A673 (cell line): ENCODE measurements at regions not wholly inside any gene's neighbourhood (a gene's known extent, or its start where the extent isn't known, plus 50 kb on each side); places are given as distances from the start of the nearest gene placed in this dataset.
"Not testable (repeated sequence)": the region's sequence is repeated elsewhere in the genome, so short reads cannot be mapped to it uniquely, and the experiment has no call there.

ENCODE experiments used
- BruUV-seq: library from RNA; stranded (reverse); fragments of 400-500 nt; replicated peaks from 2 replicates; lab custom pipeline; 2021; lab: Mats Ljungman, UMichigan
- CTCF ChIA-PET: fragments of 300-600 bp; sonication (Branson Sonifier 250); formaldehyde crosslinking; loops from one replicate; lab custom pipeline; 2022; ENCODE audit warnings: antibody characterized with exemption; lab: Charles Lee
- POLR2A ChIA-PET: fragments of 300-600 bp; sonication (Branson Sonifier 250); formaldehyde crosslinking; loops from one replicate; lab custom pipeline; 2022; ENCODE audit warnings: antibody characterized with exemption; ENCODE audit not compliant: low non-redundant PET; lab: Charles Lee
- DNase-seq: peaks from one replicate; pipeline ENCODE4 v3.0.0-alpha.2; 2015; ENCODE audit warnings: low spot score
- H3K27ac ChIP-seq: fragments of 200-600 bp; sonication (generic); 2 replicates; pipeline ENCODE4 v1.5.1; 2016; ENCODE audit warnings: mixed run types, low read depth, mild to moderate bottlenecking, mixed read lengths, antibody characterized with exemption, low read length; ENCODE audit not compliant: poor library complexity, severe bottlenecking
- H3K27me3 ChIP-seq: fragments of 200-600 bp; sonication (generic); replicated peaks from 2 replicates; pipeline ENCODE4 v1.6.1; 2017; ENCODE audit warnings: mixed run types, low read depth, mild to moderate bottlenecking, mixed read lengths, antibody characterized with exemption, low read length; ENCODE audit not compliant: insufficient read depth, poor library complexity
- H3K36me3 ChIP-seq: fragments of 200-600 bp; sonication (generic); 2 replicates; pipeline ENCODE4 v1.6.1; 2016; ENCODE audit warnings: mixed run types, mild to moderate bottlenecking, mixed read lengths, antibody characterized with exemption, low read length; ENCODE audit not compliant: insufficient read depth, poor library complexity, severe bottlenecking
- H3K4me1 ChIP-seq: fragments of 200-600 bp; sonication (generic); 2 replicates; pipeline ENCODE4 v1.6.1; 2017; ENCODE audit warnings: mixed run types, mild to moderate bottlenecking, mixed read lengths, antibody characterized with exemption, low read length; ENCODE audit not compliant: insufficient read depth, poor library complexity, severe bottlenecking
- H3K4me3 ChIP-seq: fragments of 200-600 bp; sonication (generic); 2 replicates; pipeline ENCODE4 v1.5.1; 2016; ENCODE audit warnings: low read depth, mixed run types, mild to moderate bottlenecking, mixed read lengths, low read length; ENCODE audit not compliant: poor library complexity, severe bottlenecking
- H3K9me3 ChIP-seq: fragments of 200-600 bp; sonication (generic); 2 replicates; pipeline ENCODE4 v1.6.1; 2016; ENCODE audit warnings: mixed run types, low read depth, mild to moderate bottlenecking, mixed read lengths, antibody characterized with exemption, low read length; ENCODE audit not compliant: poor library complexity, severe bottlenecking
- intact Hi-C: fragments of 100-400 bp; cut with micrococcal nuclease; formaldehyde crosslinking; loops from one replicate; pipeline ENCODE4 v1.10.0; 2022; ENCODE audit not compliant: unreplicated experiment

- H3K36me3 ChIP-seq, intact Hi-C loops, H3K9me3 ChIP-seq, H3K4me1 ChIP-seq, H3K27me3 ChIP-seq, DNase-seq, H3K4me3 ChIP-seq, BruUV-seq, POLR2A ChIA-PET, H3K27ac ChIP-seq, CTCF ChIA-PET: not testable (repeated sequence)
Observed at GRCh38 chr22:12279512-12280474, 3248.2 kb upstream of the OR11H1 start.

GRCh38 chr22:12284690-12285089 lies 3243.3 kb upstream of the OR11H1 start:
- intact Hi-C loops, H3K9me3 ChIP-seq, H3K27ac ChIP-seq, BruUV-seq, CTCF ChIA-PET, H3K4me1 ChIP-seq, H3K4me3 ChIP-seq, H3K27me3 ChIP-seq, H3K36me3 ChIP-seq, POLR2A ChIA-PET: not testable (repeated sequence)
- DNase-seq = peak; percentile 0

- CTCF ChIA-PET, H3K27me3 ChIP-seq, H3K9me3 ChIP-seq, H3K27ac ChIP-seq, POLR2A ChIA-PET, H3K4me3 ChIP-seq, H3K36me3 ChIP-seq, DNase-seq, intact Hi-C loops, BruUV-seq, H3K4me1 ChIP-seq: not testable (repeated sequence)
Observed at GRCh38 chr22:12297351-12297750, 3230.6 kb upstream of the OR11H1 start.
